A673 (cell line): ENCODE measurements at regions not wholly inside any gene's neighbourhood (a gene's known extent, or its start where the extent isn't known, plus 50 kb on each side); places are given as distances from the start of the nearest gene placed in this dataset.

Experiments used
- BruUV-seq: library from RNA; stranded (reverse); fragments of 400-500 nt; replicated peaks from 2 replicates; lab custom pipeline; 2021; lab: Mats Ljungman, UMichigan
- CTCF ChIA-PET: fragments of 300-600 bp; sonication (Branson Sonifier 250); formaldehyde crosslinking; loops from one replicate; lab custom pipeline; 2022; ENCODE audit warnings: antibody characterized with exemption; lab: Charles Lee
- POLR2A ChIA-PET: fragments of 300-600 bp; sonication (Branson Sonifier 250); formaldehyde crosslinking; loops from one replicate; lab custom pipeline; 2022; ENCODE audit warnings: antibody characterized with exemption; ENCODE audit not compliant: low non-redundant PET; lab: Charles Lee
- DNase-seq: peaks from one replicate; pipeline ENCODE4 v3.0.0-alpha.2; 2015; ENCODE audit warnings: low spot score
- H3K27ac ChIP-seq: fragments of 200-600 bp; sonication (generic); 2 replicates; pipeline ENCODE4 v1.5.1; 2016; ENCODE audit warnings: mixed run types, low read depth, mild to moderate bottlenecking, mixed read lengths, antibody characterized with exemption, low read length; ENCODE audit not compliant: poor library complexity, severe bottlenecking
- H3K27me3 ChIP-seq: fragments of 200-600 bp; sonication (generic); replicated peaks from 2 replicates; pipeline ENCODE4 v1.6.1; 2017; ENCODE audit warnings: mixed run types, low read depth, mild to moderate bottlenecking, mixed read lengths, antibody characterized with exemption, low read length; ENCODE audit not compliant: insufficient read depth, poor library complexity
- H3K36me3 ChIP-seq: fragments of 200-600 bp; sonication (generic); 2 replicates; pipeline ENCODE4 v1.6.1; 2016; ENCODE audit warnings: mixed run types, mild to moderate bottlenecking, mixed read lengths, antibody characterized with exemption, low read length; ENCODE audit not compliant: insufficient read depth, poor library complexity, severe bottlenecking
- H3K4me1 ChIP-seq: fragments of 200-600 bp; sonication (generic); 2 replicates; pipeline ENCODE4 v1.6.1; 2017; ENCODE audit warnings: mixed run types, mild to moderate bottlenecking, mixed read lengths, antibody characterized with exemption, low read length; ENCODE audit not compliant: insufficient read depth, poor library complexity, severe bottlenecking
- H3K4me3 ChIP-seq: fragments of 200-600 bp; sonication (generic); 2 replicates; pipeline ENCODE4 v1.5.1; 2016; ENCODE audit warnings: low read depth, mixed run types, mild to moderate bottlenecking, mixed read lengths, low read length; ENCODE audit not compliant: poor library complexity, severe bottlenecking
- H3K9me3 ChIP-seq: fragments of 200-600 bp; sonication (generic); 2 replicates; pipeline ENCODE4 v1.6.1; 2016; ENCODE audit warnings: mixed run types, low read depth, mild to moderate bottlenecking, mixed read lengths, antibody characterized with exemption, low read length; ENCODE audit not compliant: poor library complexity, severe bottlenecking
- CTCF ChIP-seq: fragments of 300-800, 200-600 bp; sonication (generic); conservative IDR thresholded peaks from 2 replicates; pipeline ENCODE4 v1.5.1; 2017; ENCODE audit warnings: low read depth, mild to moderate bottlenecking, antibody characterized with exemption, low read length, moderate library complexity, mixed read lengths
- EZH2 ChIP-seq: fragments of 200-600 bp; sonication (generic); IDR thresholded peaks from 2 replicates; pipeline ENCODE4 v1.6.1; 2017; ENCODE audit warnings: borderline replicate concordance, low read depth, mild to moderate bottlenecking, mixed read lengths, antibody characterized with exemption, low read length; ENCODE audit not compliant: poor library complexity, severe bottlenecking
- intact Hi-C: fragments of 100-400 bp; cut with micrococcal nuclease; formaldehyde crosslinking; loops from one replicate; pipeline ENCODE4 v1.10.0; 2022; ENCODE audit not compliant: unreplicated experiment

GRCh38 chr13:104315606-104316005, 1249.4 kb upstream of the SLC10A2 start:
- Histone ChIP-seq H3K27ac (no peak overlapping the region), H3K4me3 (no peak overlapping the region), H3K9me3 (no peaks in the 10 kb centered on the region), H3K27me3 (no peaks in the 10 kb centered on the region), H3K4me1 (no peaks in the 10 kb centered on the region), H3K36me3 (no peaks in the 10 kb centered on the region)
- ChIA-PET POLR2A (no interaction called here), CTCF (no interaction called here)
- intact Hi-C loops = no loop called here
- TF ChIP-seq EZH2 = no peak
- no peak for TF ChIP-seq CTCF
- no TSS peak for BruUV-seq
- no peak for DNase-seq

GRCh38 chr13:104314926-104315535, 1248.8 kb upstream of the SLC10A2 start:
- no peak overlapping the region for H3K4me3 ChIP-seq
- no peak for TF ChIP-seq CTCF
- no peak for TF ChIP-seq EZH2
- H3K27me3 ChIP-seq = no peaks in the 10 kb centered on the region
- intact Hi-C loops = no loop called here
- BruUV-seq = no TSS peak
- ChIA-PET CTCF (no interaction called here), POLR2A (no interaction called here)
- no peak overlapping the region for H3K27ac ChIP-seq
- H3K4me1 ChIP-seq = no peaks in the 10 kb centered on the region
- no peaks in the 10 kb centered on the region for H3K9me3 ChIP-seq
- no peak for DNase-seq
- no peaks in the 10 kb centered on the region for H3K36me3 ChIP-seq

- ChIA-PET POLR2A (no interaction called here), CTCF (no interaction called here)
- no peaks in the 10 kb centered on the region for H3K9me3 ChIP-seq
- H3K4me3 ChIP-seq = no peak overlapping the region
- H3K36me3 ChIP-seq = no peaks in the 10 kb centered on the region
- intact Hi-C loops = no loop called here
- no peaks in the 10 kb centered on the region for H3K4me1 ChIP-seq
- TF ChIP-seq CTCF (no peak), EZH2 (no peak)
- DNase-seq = no peak
- no peaks in the 10 kb centered on the region for H3K27me3 ChIP-seq
- BruUV-seq = no TSS peak
- no peak overlapping the region for H3K27ac ChIP-seq
These were observed 1248.1 kb upstream of the SLC10A2 start for GRCh38 chr13:104314321-104314720.
